HG03280 (cell line): ENCODE measurements at regions not wholly inside any gene's neighbourhood (a gene's known extent, or its start where the extent isn't known, plus 50 kb on each side); places are given as distances from the start of the nearest gene placed in this dataset.

Experiments used
- ATAC-seq: cut with Tn5 transposase; IDR thresholded peaks from one replicate; pipeline ENCODE4 v1.9.1; 2021; ENCODE audit warnings: mild to moderate bottlenecking, moderate library complexity; ENCODE audit not compliant: unreplicated experiment

DNA sequence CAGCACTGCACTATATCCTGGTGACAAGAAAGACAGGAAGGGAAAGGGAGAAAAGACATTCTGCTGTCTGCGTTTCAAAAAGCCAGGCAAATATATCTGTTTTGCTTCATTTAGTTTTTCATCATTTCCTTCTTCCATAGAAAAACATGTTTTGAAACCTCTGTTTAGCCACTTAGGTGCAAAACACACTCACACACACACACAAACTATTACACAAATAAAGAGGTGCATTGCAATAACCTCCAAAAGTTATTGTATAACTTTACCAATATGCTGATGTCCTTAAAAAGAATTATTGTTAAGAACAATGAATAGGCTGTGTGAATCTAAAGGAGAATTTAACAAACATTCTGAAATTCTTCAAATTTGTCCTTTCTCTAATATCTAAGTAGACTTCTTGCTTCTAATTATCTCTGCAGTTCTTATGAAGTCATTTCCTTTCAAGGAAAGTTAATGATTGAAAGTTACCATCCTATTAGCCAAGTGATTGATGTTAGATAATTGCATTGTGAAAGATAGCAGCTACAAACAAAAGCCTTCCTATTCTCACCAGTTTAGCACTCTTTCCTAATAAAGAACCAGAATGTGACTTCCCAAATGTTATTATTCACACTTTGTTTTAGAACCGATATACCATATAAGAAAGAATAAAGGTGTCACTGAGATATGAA lies 516.7 kb downstream of the KCNJ3 start:
- no peak for ATAC-seq

DNA sequence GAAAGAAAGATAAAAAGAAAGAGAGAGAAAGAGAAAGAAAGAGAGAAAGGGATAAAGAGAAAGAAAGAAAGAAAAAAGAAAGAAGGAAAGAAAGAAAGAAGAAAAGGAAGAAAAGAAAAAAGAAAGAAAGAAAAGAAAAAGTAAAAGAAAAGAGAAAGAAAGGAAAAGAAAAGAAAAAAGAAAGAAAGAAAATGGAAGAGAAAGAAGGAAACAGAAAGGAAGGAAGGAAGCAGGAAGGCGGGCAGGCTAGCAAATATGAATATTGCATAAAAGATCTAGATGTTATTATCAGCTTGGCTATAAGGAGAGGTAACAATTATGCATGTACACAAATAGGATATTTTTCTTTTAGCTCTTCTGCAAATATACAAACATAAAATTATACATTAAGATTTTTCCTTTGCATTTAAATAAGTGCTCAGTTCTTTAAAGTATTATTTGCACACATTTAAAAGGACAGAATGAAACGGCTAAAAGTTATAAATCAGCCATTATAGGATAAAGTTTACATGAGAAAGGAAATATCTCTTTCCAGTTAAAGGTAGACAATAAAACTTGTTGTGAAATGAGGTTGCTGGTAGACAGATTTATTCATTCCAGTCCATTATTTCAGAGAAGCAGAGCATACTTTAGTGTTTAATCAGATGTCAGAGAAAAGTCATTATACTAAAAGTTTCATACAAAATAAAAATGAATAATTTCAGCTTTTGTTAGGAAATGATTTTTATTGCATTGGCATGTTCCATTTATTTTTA lies 511.4 kb downstream of the KCNJ3 start:
- ATAC-seq = no peak

DNA sequence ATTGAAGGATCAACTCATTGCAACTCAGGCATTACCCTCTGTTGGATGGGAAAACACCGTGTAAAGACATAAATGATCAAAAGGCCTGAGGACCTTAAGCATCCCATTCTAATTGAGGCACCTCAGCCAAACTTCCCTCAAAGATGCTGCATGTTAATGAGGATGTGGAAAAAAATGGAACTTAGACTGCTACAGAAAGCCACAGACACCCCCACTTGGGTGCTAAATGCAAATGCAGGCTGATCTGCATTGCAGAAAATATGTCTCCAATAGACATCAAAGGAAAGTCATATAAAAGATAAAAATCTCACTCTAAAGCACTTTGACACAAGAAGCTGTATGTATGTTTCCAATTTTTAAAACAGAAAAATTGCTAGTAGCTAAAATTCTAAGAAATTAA lies 504.7 kb downstream of the KCNJ3 start:
- no peak for ATAC-seq

DNA sequence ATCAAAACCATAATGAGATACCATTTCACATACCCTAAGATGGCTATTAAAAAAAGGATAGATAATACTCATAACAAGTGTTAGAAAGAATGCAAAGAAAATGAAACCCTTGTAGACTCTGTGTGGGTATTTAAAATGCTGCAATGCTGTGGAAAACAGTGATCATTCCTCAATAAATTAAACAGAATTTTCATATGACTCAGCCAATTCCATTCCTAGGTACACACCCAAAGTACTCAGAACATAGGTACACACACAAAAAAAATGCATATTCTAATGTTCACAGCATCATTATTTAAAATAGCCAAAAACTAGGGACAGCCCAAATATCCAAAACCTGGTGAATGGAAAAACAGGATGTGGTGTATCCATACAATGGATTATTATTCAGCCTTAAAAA lies 502.3 kb downstream of the KCNJ3 start:
- ATAC-seq = no peak

DNA sequence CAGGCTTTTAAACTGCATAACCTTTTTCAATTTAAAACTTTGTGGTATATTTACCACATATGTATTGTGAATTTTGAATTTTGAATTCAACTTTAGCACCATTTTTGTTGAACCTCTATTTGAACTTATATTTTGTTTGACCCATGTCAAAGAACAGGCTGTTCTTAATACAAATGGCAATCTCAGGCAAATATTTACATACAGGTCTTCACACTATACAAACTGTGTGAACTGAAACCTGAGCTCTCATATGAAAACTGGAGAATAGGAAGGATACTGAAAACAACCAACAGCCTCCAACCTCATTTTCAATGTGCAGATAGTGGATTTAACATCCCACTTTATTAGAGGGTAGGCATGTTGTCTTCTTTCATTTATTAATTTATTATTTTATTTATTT lies 491.8 kb downstream of the KCNJ3 start:
- no peak for ATAC-seq

DNA sequence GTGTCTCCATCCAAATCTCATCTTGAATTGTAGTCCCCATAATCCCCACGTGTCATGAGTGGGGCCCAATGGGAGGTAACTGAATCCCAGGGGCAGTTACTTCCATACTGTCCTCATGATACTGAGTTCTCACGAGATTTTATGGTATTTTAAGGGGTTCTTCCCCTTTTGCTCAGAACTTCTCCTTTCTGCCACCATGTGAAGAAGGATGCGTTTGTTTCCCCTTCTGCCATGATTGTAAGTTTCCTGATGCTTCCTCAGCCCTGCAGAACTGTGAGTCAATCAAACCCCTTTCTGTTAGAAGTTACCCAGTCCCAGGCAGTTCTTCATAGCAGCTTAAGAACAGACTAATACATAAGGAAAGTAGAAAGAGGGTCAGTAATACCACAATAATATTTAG lies 480.4 kb downstream of the KCNJ3 start:
- ATAC-seq = no peak

DNA sequence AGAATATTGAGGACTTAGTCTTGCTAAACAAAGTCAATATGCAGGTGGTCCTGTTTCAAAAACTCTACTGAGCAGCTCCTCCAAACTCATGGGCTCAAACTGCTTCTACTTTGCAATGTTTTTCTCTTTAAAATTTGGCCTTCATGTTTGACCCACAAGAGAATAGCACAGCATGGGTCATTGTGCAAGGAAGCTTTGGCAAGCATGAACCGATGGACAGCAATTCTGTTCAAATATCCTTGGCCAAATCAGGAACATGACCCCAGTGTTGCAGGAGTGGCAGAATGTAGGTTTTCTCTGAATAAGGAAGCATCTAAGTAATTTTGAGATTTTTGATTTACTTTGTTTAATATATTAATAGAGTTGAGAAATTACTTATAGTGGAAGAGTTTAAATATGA lies 477.9 kb downstream of the KCNJ3 start:
- ATAC-seq = no peak

DNA sequence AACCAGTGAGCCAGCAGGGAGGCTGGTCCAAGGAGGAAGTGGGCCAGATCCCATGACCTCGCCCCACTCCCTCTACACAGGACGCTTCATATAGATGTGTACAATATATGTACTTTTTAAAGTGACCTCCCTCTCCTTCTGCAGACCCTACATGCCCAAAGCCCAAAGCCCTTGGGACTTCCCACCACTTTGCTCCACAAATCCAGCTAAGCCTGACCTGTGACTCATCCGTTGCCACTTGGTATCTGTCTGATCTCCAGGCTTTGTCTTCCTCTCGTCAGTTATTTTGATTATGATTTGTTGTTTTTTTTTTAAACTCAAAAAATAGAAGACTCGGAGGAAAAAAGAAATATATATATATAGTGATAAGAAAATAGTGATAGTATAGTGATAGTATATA lies 470.8 kb downstream of the KCNJ3 start:
- no peak for ATAC-seq

DNA sequence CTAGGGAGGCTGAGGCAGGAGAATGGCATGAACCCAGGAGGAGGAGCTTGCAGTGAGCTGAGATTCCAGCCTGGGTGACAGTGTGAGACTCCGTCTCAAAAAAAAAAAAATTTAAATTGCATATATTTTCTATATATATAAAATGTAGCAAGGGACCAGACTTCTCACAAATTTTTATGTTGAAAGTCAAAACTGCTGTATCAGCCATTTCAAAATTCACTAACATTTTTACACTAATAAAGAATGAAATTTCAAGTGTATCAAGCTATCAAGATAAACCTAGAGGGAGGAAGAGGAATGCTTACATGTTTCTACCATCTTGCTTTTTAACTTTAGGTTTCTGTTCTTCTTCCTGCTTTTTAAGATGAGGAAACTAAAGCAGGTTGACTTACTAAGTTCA lies 464.0 kb downstream of the KCNJ3 start:
- ATAC-seq = no peak

DNA sequence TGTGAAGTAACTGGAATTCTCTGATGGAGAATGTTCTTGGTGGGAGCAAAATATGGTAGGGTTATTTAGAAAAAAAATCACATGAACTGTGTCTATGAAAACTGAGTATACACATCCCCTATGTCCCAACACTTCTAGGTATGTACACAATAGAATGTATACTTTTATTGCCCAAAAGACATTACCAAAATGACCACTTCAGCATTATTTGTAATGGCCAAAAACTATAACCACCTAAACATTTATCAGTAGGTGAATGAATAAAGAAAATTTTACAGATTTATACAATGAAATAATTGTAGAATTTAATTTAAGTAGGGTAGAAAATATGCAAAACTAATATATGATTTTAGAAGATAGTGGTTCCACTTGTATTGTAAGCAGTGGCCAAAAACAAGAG lies 462.8 kb downstream of the KCNJ3 start:
- ATAC-seq = no peak

DNA sequence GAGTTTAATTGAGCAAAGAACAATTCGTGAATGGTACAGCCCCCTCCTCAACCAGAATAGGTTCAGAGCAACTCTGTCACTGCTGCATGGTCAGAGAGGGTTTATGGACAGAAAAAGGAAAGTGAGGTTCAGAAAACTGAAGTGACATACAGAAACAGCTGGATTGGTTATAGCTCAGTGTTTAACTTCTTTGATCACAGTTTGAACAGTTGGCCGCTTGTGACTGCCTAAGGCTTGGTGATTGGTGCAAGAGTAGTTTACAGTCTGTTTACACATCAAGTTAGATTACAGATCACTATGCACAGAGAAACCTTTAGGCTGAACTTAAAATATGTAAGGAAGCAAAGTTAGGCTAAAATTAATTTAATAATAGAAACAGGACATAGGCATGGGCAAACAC lies 459.2 kb downstream of the KCNJ3 start:
- no peak for ATAC-seq

DNA sequence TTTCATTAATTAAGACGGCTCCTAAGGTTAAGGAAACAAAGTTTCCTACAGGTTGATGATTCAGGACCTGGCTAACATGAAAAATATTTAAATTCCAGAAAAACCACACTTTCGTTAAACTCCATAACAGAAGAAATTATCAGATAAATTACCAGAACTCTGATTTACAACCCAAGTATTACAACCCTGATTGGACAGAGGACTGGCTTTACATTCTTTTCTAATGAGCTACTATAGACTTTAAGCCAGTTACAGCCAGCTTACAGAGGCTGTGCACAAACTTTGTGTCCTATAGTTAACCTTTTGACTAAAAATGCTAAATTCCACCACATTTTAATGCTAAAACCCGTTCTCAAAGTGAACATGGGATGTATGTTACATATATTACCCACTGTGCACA lies 458.6 kb downstream of the KCNJ3 start:
- no peak for ATAC-seq

DNA sequence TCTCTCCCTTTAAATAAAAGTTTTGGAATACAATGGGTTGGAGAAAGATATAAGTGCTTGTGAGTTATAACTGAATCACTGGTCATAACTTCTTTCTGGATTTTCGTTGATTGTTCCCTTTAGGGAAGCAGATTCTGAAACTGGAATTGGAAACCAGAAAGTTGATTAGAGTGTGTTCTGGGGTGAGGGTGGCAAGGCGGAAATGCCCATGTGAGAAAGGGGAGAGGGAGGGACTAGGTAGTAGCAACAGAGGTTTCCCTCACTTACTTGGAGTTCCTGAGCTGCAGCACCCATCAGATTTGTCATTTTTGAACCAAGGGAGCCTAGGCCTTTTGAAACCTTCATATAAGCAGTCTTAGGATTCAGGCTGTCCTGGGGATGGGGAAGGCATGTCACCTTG lies 453.4 kb downstream of the KCNJ3 start:
- no peak for ATAC-seq

DNA sequence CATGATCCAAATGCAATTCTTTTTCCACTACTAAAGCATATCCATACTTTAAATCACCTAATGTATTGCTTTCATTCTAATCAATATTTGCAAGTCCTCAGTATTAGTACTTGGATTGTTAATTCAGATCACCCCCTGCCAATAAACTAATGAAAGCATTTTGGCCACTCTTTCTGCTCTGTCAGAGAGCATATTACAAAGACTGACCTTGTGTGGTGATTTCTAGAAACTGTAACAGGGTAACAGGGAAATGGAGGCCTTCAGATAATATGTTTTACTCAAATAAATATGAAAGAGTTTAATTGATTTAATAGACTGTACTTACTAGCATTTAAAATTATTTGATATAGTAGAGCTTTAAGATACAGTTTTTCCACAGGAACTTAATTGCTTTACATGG lies 453.0 kb downstream of the KCNJ3 start:
- ATAC-seq = no peak

DNA sequence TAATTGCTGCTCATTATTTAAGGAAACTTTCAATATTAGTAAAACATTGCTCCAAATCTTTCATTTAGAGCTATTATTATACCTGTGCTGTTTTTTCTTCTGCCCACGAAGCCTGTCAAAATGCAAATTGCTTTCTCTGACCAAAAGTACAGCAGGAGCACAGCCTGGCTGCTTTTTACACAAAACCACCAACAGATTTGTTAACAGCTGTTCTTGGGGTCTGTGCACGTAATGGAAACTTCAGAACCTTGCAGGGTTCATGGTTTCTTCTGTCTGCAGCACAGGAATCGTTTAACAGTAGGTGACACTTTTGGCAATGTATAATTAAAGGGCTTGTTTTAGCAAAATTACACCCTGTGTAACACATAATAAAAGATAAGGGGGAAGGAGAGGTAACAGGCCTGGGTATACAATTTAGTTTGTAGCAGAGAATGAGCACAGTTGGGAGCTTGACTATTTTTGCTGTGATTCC lies 447.3 kb downstream of the KCNJ3 start:
- ATAC-seq = peak; percentile 90

DNA sequence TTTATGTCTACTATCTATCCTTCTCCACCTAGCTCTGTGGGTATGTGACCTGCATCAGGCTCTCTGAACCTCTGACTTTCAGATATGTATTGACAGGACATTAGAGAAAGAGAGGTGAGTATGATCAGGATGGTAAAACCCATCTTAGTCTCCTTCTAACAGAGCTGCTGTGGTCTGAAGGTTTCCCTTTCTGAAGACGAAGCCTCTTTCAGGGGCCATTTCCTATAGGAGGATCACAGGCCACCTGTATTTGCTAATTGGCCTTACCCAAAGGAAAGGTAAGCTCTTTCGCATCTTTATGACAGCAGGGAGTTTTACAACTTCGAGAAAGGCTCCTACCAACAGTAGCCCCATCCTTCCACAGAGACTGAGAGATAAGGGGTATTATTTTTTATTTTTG lies 442.9 kb downstream of the KCNJ3 start:
- peak; percentile 21 for ATAC-seq

DNA sequence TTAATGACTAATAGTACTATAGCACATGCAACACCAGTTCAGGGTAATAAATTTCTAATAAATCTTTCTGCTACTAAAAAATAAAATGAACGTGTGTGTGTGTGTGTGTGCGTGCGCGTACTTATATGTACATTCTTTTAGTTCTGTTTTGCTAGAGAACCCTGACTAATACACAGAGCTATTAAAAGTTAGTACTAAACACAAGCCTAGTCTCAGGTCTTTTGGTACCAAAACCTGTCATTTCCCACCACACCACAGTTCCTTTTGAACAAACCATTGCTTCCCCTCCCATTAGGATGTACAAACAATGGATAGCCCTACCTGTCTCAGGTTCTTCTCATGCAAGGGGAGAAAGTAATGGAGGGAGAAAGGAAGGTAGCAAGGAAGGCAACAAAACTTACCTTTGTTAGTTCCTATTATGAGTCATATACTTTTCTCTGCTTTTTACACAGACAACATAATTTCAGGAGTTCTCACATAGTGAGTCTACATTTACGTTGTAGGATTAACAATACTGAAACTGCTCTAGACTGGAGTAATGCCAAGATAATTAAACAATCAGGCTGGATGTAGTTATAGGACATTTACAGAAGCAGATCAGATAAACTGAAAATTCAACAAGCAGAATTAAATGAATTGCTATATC lies 427.2 kb downstream of the KCNJ3 start:
- no peak for ATAC-seq

DNA sequence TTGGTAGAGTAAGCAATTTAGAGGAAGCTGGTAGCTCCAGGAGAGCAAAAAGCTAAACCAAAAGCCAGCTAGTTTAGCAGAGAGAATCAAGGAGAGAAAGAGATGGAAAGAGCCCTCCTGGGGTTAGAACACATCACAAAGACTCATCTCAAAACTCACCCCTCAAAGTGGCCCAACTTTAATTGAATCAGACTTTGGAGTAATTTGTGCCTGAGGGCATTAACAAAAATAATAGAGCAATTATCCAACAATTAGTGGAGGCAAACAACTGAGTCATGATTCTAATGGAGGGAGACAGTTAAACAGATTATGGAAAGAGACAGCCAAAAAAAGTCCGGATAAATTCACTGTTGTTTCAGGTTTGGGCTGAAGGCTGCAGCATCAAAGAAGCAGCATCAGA lies 417.4 kb downstream of the KCNJ3 start:
- no peak for ATAC-seq

DNA sequence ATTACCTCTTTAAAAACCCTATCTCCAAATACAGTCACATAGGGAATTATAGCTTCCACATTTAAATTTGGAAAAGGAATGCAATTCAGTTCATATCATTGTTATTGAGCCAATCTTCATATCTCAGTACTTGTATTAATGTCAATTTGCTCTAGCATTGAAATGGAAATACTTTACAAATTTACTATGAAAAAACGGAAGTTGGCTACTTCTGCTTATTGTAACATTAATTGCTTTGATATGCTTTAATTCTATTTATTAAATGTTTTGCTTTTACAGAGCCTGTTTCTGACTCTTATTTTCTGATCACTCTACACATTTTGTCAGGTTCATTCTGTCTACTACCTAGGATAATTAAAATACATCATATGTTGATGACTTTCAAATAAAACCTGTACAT lies 412.6 kb downstream of the KCNJ3 start:
- ATAC-seq = no peak

DNA sequence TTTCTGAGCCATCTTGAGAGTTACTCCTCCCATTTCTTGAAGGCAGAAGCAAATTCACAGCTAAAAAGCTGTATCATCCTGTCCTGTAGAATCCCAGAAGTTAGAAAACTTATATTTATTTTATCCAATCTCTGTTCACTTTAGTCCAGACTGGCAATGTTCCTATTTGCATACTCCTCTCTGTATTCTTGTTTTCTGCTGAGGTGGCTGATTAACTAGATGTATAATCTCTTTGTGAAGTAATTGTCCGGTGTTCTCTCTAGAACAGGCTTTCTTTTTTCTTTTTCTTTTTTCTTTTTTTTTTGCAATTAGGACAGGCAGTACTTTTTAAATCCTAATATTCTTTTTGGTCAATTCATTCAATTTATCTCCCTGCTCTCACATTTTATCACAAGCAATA lies 411.0 kb downstream of the KCNJ3 start:
- no peak for ATAC-seq

DNA sequence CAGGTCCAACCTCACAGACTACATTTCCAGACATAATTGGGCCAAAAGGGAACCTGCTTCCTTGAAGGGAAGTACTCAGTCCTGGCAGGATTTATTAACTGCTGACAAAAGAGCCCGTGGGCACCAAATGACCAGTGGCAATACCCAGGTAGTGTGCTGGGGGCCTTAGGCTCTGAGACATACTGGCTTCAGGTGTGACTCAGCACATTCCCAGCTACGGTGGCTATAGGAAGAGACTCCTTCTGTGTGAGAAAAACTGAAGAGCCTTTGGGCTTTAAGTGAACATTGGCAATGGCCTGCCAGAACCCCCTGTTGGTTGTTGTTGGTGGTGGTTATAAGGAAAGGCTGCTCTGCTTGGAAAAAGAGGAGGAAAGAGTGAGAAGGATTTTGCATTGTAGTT lies 401.8 kb downstream of the KCNJ3 start:
- no peak for ATAC-seq

DNA sequence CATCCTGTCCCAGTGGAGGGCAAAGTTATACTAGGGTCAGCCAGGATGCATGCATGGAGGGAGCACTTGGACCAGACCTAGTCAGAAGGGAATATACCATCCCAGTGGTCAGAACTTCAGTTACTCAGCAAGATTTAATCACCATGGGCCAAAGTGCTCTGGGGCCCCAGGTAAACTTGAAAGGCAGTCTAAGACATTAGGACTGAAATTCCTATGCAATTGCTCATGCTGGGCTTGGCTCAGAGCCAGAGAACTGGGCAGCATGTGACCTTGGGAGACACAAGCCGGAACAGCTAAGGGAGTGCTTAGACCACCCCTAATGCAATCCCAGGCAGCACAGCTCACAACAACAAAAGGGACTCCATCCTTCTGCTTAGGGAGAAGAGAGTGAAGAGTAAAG lies 401.3 kb downstream of the KCNJ3 start:
- no peak for ATAC-seq
